HG02759 (cell line): ENCODE measurements at regions not wholly inside any gene's neighbourhood (a gene's known extent, or its start where the extent isn't known, plus 50 kb on each side); places are given as distances from the start of the nearest gene placed in this dataset.
"Not testable (repeated sequence)": the region's sequence is repeated elsewhere in the genome, so short reads cannot be mapped to it uniquely, and the experiment has no call there.

Source experiments
- ATAC-seq: cut with Tn5 transposase; IDR thresholded peaks from one replicate; pipeline ENCODE4 v1.9.1; 2021; ENCODE audit warnings: mild to moderate bottlenecking, moderate library complexity; ENCODE audit not compliant: unreplicated experiment

GRCh38 chr1:163970699-163971098 lies 588.3 kb upstream of the PBX1 start:
- no peak for ATAC-seq

GRCh38 chr1:163973586-163973985 lies 585.4 kb upstream of the PBX1 start:
- ATAC-seq = no peak

- no peak for ATAC-seq
Observed at GRCh38 chr1:163974120-163974519, 584.9 kb upstream of the PBX1 start.

- ATAC-seq = no peak
Observed at GRCh38 chr1:163980394-163980793, 578.6 kb upstream of the PBX1 start.

- no peak for ATAC-seq
Observed at GRCh38 chr1:163981500-163982030, 577.4 kb upstream of the PBX1 start.

GRCh38 chr1:163983097-163983496 lies 575.9 kb upstream of the PBX1 start:
- ATAC-seq = no peak

GRCh38 chr1:163985700-163986099 lies 573.3 kb upstream of the PBX1 start:
- no peak for ATAC-seq

GRCh38 chr1:163999131-163999530 lies 559.9 kb upstream of the PBX1 start:
- ATAC-seq = no peak

GRCh38 chr1:164006186-164006585 lies 552.8 kb upstream of the PBX1 start:
- ATAC-seq = not testable (repeated sequence)

- ATAC-seq = no peak
Observed at GRCh38 chr1:164006621-164007020, 552.4 kb upstream of the PBX1 start.

GRCh38 chr1:164017239-164017638 lies 541.7 kb upstream of the PBX1 start:
- no peak for ATAC-seq

GRCh38 chr1:164020391-164020790 lies 538.6 kb upstream of the PBX1 start:
- no peak for ATAC-seq

- ATAC-seq = no peak
Observed at GRCh38 chr1:164021813-164022212, 537.2 kb upstream of the PBX1 start.

- no peak for ATAC-seq
Observed at GRCh38 chr1:164033782-164034181, 525.2 kb upstream of the PBX1 start.

GRCh38 chr1:164040754-164041153 lies 518.2 kb upstream of the PBX1 start:
- no peak for ATAC-seq

- ATAC-seq = no peak
Observed at GRCh38 chr1:164051782-164052181, 507.2 kb upstream of the PBX1 start.

GRCh38 chr1:164054331-164054730 lies 504.7 kb upstream of the PBX1 start:
- no peak for ATAC-seq

- ATAC-seq = no peak
Observed at GRCh38 chr1:164058198-164058597, 500.8 kb upstream of the PBX1 start.

GRCh38 chr1:164061528-164061927 lies 497.5 kb upstream of the PBX1 start:
- ATAC-seq = no peak

GRCh38 chr1:164064501-164064900 lies 494.5 kb upstream of the PBX1 start:
- ATAC-seq = no peak

GRCh38 chr1:164071288-164071687 lies 487.7 kb upstream of the PBX1 start:
- no peak for ATAC-seq

- ATAC-seq = no peak
Observed at GRCh38 chr1:164086832-164087231, 472.2 kb upstream of the PBX1 start.

GRCh38 chr1:164087906-164088453 lies 471.0 kb upstream of the PBX1 start:
- no peak for ATAC-seq
